Activated T-helper 1 cell treated with anti-CD3 and anti-CD28 coated beads, Interleukin-2, amount 50 U/mL, for 16 hours (primary cell): ENCODE measurements at regions not wholly inside any gene's neighbourhood (a gene's known extent, or its start where the extent isn't known, plus 50 kb on each side); places are given as distances from the start of the nearest gene placed in this dataset.

Experiments used
- DNase-seq, 2 donors: peaks; one replicate each; pipeline ENCODE4 v3.0.0-alpha.2; 2020; ENCODE audit warnings: low read depth in 1 of 2, low spot score in 1 of 2

- DNase-seq: no peak
Measured at GRCh38 chr11:70606248-70606950, 208.1 kb downstream of the CTTN start.

GRCh38 chr11:70606951-70607330, 208.6 kb downstream of the CTTN start:
- DNase-seq: no peak

GRCh38 chr11:70607561-70607960, 209.2 kb downstream of the CTTN start:
- DNase-seq: no peak

- no peak for DNase-seq
Measured at GRCh38 chr11:70608568-70609470, 210.5 kb downstream of the CTTN start.

- DNase-seq: no peak
Measured at GRCh38 chr11:70610566-70611565, 212.5 kb downstream of the CTTN start.

GRCh38 chr11:70611821-70612220, 213.5 kb downstream of the CTTN start:
- DNase-seq: no peak

- no peak for DNase-seq
Measured at GRCh38 chr11:70612459-70613141, 214.3 kb downstream of the CTTN start.

- DNase-seq: no peak
Measured at GRCh38 chr11:70614034-70614681, 215.8 kb downstream of the CTTN start.

- DNase-seq: no peak
Measured at GRCh38 chr11:70615036-70615875, 216.9 kb downstream of the CTTN start.

GRCh38 chr11:70616317-70616716, 218.0 kb downstream of the CTTN start:
- DNase-seq: no peak

GRCh38 chr11:70616938-70617654, 218.8 kb downstream of the CTTN start:
- DNase-seq: no peak

GRCh38 chr11:70618431-70619101, 220.2 kb downstream of the CTTN start:
- DNase-seq: no peak

- no peak for DNase-seq
Measured at GRCh38 chr11:70619591-70619990, 221.3 kb downstream of the CTTN start.

- DNase-seq: no peak
Measured at GRCh38 chr11:70620510-70621184, 222.3 kb downstream of the CTTN start.

GRCh38 chr11:70621241-70621640, 222.9 kb downstream of the CTTN start:
- DNase-seq: no peak

- DNase-seq: no peak
Measured at GRCh38 chr11:70622091-70622490, 223.8 kb downstream of the CTTN start.

- DNase-seq: no peak
Measured at GRCh38 chr11:70623906-70624597, 225.7 kb downstream of the CTTN start.
